ENCODE measurements at regions not wholly inside any gene's neighbourhood (a gene's known extent, or its start where the extent isn't known, plus 50 kb on each side); places are given as distances from the start of the nearest gene placed in this dataset.

DNA sequence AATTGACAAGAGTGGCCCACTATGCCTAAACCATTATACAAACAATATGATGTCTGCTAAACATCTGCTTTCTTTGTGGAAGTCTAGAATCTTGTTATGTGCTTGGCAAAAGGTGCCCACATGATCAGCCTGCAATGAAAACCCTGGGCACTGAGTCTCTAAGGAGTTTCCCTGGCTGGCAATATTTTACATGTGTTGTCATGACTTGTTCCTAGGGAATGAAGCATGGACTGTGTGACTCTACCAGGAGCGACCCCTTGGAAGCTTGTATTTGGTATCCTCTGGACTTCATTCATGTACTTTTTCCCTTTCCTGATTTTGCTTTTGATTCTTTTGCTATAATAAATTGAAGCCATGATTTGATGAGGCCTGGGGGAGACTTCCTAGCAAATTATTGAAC, 324.9 kb downstream of the HHIPL2 start:
- Histone ChIP-seq H3K36me3 (no peaks in the 10 kb centered on the region), H3K4me3 (no peak overlapping the region), H3K4me1 (no peaks in the 10 kb centered on the region), H3K27ac (replicated peaks) (no peak overlapping the region), H3K9me3 (replicated peaks) (peaks cover 28% of the 10 kb centered on the region), H3K27me3 (ENCODE audit: low read depth) (peaks cover 4% of the 10 kb centered on the region)
- intact Hi-C loops (cut with micrococcal nuclease): no loop called here
- TF ChIP-seq, protein P1, sequence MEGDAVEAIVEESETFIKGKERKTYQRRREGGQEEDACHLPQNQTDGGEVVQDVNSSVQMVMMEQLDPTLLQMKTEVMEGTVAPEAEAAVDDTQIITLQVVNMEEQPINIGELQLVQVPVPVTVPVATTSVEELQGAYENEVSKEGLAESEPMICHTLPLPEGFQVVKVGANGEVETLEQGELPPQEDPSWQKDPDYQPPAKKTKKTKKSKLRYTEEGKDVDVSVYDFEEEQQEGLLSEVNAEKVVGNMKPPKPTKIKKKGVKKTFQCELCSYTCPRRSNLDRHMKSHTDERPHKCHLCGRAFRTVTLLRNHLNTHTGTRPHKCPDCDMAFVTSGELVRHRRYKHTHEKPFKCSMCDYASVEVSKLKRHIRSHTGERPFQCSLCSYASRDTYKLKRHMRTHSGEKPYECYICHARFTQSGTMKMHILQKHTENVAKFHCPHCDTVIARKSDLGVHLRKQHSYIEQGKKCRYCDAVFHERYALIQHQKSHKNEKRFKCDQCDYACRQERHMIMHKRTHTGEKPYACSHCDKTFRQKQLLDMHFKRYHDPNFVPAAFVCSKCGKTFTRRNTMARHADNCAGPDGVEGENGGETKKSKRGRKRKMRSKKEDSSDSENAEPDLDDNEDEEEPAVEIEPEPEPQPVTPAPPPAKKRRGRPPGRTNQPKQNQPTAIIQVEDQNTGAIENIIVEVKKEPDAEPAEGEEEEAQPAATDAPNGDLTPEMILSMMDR (IDR thresholded peaks at IDR 0.05; ENCODE audit: borderline replicate concordance): no peak
- no peak for DNase-seq

DNA sequence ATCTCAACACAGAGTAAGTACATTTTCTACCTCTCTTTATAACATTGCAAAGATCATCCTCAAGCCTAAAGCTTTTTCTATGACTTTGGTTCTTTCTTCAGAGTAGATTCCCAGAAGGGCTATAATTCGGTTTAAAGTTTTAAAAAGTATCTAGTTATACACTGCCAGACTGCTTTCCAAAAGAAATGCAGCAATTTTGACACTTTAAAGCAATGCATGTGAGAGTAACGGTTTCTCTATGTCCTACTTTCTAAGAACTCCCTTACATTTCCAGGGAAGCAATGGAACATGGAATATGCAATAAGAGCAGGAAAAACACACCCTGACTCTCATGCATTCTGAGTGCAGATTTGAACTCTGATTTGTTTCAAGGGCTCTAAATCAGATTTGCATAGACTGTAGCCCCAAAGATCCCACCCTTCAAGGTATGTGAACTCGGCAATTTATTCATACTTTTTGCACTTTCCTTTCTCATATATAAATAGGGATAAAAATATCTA, 331.6 kb downstream of the HHIPL2 start:
- Histone ChIP-seq H3K36me3 (no peaks in the 10 kb centered on the region), H3K9me3 (replicated peaks) (peaks cover 28% of the 10 kb centered on the region), H3K4me3 (no peak overlapping the region), H3K27ac (replicated peaks) (no peak overlapping the region), H3K27me3 (ENCODE audit: low read depth) (peaks cover 8% of the 10 kb centered on the region), H3K4me1 (no peaks in the 10 kb centered on the region)
- TF ChIP-seq, protein P1 (IDR thresholded peaks at IDR 0.05; ENCODE audit: borderline replicate concordance): no peak
- intact Hi-C loops (cut with micrococcal nuclease): no loop called here
- DNase-seq: no peak

DNA sequence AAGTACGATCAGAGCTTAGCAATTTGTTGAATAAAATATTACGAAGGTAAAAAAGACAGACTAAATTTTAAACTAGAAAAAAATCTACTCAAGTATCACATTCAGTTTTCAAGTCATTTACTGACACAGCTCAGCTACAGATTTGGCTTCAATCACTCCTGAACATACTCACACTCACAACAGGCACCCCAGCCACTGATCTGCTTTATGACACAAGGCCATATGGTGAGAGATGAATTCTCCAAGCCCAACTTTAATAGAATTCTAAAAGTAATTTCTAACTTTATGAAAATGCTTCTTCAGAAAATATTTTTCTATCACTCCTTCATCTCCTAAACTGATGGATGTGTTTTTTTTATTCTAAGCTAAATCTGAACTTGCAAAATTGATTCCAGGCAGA, 337.1 kb downstream of the HHIPL2 start:
- intact Hi-C loops (cut with micrococcal nuclease): no loop called here
- no peaks in the 10 kb centered on the region for H3K9me3 ChIP-seq (replicated peaks)
- peaks cover 8% of the 10 kb centered on the region for H3K27me3 ChIP-seq (ENCODE audit: low read depth)
- DNase-seq: no peak
- TF ChIP-seq, protein P1 (IDR thresholded peaks at IDR 0.05; ENCODE audit: borderline replicate concordance): no peak
- H3K4me1 ChIP-seq: no peaks in the 10 kb centered on the region
- no peak overlapping the region for H3K27ac ChIP-seq (replicated peaks)
- no peak overlapping the region for H3K4me3 ChIP-seq
- H3K36me3 ChIP-seq: no peaks in the 10 kb centered on the region

DNA sequence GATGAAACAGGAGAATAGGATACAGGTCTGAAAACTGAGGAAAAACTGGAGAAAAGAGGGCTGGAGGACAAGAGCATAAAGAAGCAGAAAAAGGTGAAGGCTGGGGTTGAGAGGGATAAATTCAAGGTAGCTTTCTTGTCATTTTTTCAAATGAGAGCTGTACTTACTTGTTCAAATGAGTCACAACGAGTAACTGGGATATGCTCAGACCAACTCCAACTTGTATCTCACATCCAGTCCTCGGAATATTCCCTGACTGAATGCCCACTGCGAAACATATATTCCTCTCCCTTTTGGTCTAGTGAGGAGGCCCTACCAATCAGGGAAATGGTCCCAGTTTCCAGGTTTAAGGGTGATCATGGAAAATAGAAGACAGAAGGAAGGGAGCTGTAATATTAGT, 343.4 kb downstream of the HHIPL2 start:
- H3K9me3 ChIP-seq (replicated peaks): no peaks in the 10 kb centered on the region
- TF ChIP-seq, protein P1 (IDR thresholded peaks at IDR 0.05; ENCODE audit: borderline replicate concordance): no peak
- H3K27me3 ChIP-seq (ENCODE audit: low read depth): no peaks in the 10 kb centered on the region
- H3K36me3 ChIP-seq: no peaks in the 10 kb centered on the region
- no peak overlapping the region for H3K4me3 ChIP-seq
- intact Hi-C loops (cut with micrococcal nuclease): no loop called here
- no peak overlapping the region for H3K27ac ChIP-seq (replicated peaks)
- H3K4me1 ChIP-seq: no peaks in the 10 kb centered on the region
- no peak for DNase-seq

DNA sequence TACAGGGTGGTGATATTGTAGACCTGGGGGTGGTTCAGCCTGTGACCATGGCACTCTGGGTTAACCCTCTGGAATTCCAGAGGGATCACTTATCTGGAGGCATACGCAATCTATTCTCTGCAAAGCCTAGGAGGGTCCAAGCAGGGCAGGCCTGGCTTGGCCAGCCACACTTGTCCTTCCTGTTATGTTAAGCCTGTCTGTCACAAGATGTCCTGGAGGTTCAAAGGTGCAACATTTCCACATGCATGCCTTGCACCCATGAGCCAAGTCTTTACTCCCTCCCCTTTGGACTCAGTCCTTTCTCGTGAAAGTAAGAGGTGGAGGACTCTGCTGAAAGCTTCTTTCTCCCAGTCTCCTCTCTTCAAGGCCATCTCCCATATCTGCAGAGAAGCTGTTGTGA, 345.1 kb downstream of the HHIPL2 start:
- Histone ChIP-seq H3K36me3 (no peaks in the 10 kb centered on the region), H3K4me1 (no peaks in the 10 kb centered on the region), H3K4me3 (no peak overlapping the region), H3K27ac (replicated peaks) (no peak overlapping the region), H3K9me3 (replicated peaks) (no peaks in the 10 kb centered on the region), H3K27me3 (ENCODE audit: low read depth) (no peaks in the 10 kb centered on the region)
- no peak for DNase-seq
- TF ChIP-seq, protein P1 (IDR thresholded peaks at IDR 0.05; ENCODE audit: borderline replicate concordance): no peak
- intact Hi-C loops (cut with micrococcal nuclease): no loop called here

DNA sequence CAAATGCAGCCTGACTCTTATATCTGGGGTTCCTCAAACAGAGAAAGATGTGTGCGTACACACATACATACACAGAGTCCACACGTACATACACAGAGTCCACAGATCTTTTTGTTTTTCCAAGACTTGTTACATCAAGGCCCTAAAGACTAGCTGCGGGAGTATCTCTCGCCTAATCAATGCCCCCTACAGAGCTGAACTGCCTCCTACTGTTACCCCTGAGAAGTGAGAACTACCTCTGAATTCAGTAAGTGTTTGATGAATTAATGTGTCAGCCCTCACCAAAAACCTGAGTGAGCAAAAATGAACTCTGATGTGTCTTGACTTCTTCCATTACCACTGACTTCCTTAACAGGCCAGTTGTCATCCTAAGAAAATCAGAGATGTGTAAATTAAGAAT, 351.2 kb downstream of the HHIPL2 start:
- intact Hi-C loops (cut with micrococcal nuclease): no loop called here
- Histone ChIP-seq H3K36me3 (no peaks in the 10 kb centered on the region), H3K9me3 (replicated peaks) (no peaks in the 10 kb centered on the region), H3K27me3 (ENCODE audit: low read depth) (no peaks in the 10 kb centered on the region), H3K27ac (replicated peaks) (no peak overlapping the region), H3K4me3 (no peak overlapping the region), H3K4me1 (no peaks in the 10 kb centered on the region)
- DNase-seq: no peak
- TF ChIP-seq, protein P1 (IDR thresholded peaks at IDR 0.05; ENCODE audit: borderline replicate concordance): no peak
